RPMI7951 (cell line): ENCODE measurements at regions not wholly inside any gene's neighbourhood (a gene's known extent, or its start where the extent isn't known, plus 50 kb on each side); places are given as distances from the start of the nearest gene placed in this dataset.
"Not testable (repeated sequence)": the region's sequence is repeated elsewhere in the genome, so short reads cannot be mapped to it uniquely, and the experiment has no call there.

Experiments
- DNase-seq: peaks from one replicate; pipeline ENCODE4 v3.0.0-alpha.2; 2012; ENCODE audit warnings: low read depth

DNA sequence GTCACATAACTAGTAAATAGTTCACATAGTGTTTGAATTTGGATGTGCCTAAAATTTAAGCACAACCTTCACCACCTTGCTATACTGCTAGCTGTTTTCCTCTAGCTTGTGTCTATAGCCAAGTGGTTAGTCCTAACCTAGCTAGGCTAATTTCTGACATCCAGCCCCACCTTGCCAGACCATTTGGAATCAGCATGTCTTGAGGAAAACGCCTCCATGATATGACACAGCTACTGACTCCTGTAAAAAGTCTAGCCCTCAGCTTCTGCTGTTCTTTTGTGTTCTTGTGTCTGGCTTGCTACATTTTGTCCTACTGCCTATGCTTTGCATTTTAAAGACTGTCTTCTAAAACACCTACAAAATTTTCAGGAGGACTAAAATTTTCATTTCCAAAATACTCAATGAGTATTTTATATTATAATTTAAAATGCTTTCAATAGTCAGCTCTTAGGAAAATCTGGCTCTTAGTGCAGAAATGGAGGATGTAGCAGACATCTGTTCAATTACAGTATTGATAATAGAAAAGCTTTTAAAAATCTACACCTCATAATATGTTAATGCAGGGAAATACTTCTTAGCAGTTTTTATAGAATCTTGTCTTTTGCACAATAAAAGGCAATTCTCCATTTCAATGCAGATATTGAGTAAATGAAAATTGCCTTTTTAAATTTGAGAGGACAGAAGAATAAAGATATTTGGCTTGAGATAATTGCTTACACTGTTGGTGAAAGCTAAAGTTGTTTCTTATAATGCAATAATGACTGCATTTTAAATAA lies 160.8 kb upstream of the APP start:
- no peak for DNase-seq

DNA sequence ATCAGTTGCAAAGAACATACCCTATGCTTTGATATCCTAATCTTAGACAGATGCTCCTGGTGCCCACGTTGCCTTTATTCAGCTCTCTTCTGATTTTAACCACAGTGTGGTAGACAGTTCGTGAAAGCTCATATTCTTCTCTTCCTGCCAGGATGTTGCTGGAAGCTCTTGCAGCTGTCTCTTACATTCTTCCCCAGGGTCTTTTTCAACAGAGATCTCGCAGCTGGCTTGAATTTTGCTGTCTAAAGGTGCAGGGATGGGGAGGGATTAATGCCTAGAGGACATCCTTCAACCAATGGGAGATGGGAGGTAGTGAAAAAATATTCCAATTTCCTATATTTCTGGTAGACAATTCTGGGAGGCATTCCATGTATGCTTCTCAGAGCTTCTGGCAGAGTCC lies 150.0 kb upstream of the APP start:
- DNase-seq: no peak

DNA sequence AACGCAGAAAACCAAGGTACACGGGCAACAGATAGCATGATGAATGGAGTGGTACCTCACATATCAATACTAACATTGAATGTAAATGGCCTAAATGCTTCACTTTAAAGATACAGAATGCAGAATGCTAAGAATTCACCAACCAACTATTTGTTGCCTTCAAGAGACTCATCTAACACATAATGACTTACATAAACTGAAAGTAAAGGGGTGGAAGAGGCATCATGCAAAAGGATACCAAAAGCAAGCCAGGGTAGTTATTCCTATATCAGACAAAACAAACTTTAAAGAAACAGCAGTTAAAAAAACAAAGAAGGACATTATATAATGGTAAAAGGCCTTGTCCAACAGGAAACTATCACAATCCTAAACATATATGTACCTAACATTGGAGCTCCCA lies 137.1 kb upstream of the APP start:
- DNase-seq: no peak

DNA sequence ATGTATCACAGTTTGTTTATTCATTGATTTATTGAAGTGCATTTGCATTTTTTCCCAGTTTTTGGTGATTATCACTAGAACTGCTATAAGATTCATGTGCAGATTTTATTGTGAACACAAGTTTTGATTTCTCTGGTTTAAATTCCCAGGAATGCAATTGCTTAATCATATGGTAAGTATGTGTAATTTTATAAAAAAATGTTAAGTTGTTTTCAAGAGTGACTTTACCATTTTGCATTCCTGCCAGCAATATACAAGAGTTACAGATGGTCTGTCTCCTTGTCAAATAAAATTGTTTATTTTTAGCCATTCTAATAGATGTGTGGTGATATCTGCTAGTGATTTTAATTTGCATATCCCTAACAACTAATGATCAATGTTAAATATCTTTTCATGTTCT lies 127.3 kb upstream of the APP start:
- DNase-seq: no peak

DNA sequence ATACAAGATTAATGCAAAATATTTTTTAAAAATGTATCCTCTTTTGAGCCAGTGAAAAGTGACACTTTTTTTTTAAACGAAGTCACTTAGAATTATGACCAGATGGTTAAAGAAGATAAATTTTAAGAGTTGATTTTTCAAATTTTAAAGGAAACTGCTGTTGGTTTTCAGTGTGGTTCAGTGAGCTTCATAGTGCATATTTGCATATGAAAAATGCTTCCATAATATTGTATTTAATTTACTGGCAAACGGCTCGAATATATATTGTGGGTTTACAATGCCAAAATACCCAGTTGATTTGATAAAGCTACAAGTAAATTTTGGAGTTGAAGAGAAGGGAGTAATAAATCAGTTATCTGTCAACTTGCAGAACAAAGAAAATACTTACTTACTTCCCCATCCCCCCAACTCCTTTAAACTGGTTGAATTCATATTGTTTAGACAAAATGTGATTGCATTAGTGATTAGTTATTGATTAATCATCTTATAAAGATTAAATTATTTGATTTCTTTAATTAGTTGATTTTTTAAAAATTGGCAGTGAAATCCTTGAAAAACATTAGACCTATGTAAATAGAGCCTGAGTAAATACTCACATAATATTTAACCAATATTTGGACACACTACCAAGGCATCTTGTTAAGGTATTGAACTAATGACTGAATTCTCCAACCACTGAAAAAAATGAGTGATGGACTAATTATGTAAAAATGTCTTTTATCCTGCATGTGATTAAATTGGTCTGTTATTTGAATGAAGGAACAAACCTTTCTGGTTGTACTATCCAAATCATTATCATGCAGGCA lies 122.8 kb upstream of the APP start:
- DNase-seq: no peak

DNA sequence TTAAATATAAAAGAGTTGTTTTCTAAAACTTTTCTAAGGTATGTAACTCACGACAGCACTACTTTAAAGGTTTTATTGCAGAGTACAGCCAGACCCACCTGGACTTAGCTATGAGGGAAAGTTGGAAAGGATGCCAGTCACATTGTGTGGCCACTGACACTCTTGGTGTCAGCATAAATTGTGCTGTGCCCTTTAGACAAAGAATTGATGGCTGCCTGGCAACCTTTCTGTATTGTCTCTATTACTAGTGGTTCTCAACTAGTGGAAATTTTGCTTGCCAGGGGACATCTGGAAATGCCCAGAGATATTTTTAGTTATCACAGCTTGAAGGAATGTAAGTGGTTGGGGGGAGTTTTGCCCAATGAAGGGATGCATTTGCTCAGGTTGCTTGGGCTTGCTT lies 117.5 kb upstream of the APP start:
- no peak for DNase-seq

DNA sequence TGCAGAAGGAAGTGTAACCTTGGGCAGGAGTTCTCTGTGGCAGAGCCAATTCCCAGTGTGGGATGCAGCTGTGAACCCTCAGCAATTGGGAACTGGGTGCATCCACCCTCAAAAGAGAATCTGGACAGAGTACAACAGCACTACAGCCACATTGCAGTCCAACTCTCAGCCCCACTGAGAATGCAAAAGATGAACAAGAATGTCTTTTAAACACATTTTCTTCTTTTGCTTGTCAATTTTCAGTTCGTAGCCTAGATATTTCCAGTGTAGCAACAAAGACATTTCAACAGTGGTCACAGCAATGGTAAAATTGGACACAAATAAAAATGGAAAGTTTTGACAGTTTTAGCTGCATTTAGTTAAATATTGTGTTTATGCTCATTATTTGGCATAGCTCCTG lies 114.0 kb upstream of the APP start:
- no peak for DNase-seq

DNA sequence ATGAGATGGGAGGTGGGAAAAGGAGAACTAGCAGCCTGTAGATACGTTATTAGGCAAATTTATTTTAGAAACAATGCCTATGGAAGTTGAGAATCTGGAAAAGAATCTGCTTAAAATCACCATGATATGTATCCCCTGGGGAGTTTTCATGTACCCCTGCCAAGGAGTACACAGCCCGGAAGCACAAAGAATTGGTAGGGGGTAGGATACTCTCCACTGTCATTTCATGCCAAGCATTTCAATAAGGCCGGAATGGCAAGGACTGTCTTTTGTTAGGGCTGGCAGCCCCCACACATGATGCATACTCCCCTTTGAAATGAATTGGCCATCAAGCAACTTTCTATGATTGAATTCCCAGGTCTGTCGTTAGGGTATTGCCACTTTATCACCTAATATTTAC lies 111.5 kb upstream of the APP start:
- no peak for DNase-seq

DNA sequence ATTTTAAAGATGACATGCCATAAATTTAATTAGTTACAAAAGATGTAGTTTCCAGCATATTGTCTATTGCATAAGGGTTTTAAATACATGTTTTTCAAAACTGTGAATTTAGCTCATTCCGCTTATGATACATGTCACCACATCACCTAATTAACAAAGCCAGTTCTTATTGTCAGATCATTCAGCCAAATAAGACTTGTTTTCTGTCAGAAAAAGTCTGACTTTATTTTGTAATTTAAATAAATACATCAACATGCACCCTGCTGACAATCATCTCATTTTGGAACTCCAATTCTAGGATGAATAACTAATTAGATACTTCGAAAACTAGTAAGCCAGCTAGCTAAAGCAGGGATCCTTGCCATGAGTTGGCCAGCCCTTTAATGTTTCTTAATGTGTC lies 110.9 kb upstream of the APP start:
- DNase-seq: no peak

DNA sequence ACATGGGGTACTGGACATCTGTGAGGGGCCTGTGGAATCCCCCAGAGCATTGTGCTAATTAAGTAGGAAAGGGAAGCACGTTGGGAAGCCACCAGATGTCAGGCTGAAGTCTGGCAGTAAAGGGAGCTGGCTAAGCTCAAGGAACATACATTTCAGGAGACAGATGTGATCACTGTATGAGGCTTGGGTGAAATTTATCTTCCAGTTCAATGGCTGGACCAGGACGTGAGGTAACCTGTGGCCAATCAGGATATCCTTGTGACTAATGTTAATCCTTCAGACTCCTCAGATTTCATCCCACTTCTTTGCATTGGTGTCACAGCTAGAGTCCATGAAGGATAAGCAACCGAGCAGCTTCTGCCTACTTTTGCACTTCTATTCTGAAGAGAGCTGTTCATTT lies 110.2 kb upstream of the APP start:
- DNase-seq: no peak

DNA sequence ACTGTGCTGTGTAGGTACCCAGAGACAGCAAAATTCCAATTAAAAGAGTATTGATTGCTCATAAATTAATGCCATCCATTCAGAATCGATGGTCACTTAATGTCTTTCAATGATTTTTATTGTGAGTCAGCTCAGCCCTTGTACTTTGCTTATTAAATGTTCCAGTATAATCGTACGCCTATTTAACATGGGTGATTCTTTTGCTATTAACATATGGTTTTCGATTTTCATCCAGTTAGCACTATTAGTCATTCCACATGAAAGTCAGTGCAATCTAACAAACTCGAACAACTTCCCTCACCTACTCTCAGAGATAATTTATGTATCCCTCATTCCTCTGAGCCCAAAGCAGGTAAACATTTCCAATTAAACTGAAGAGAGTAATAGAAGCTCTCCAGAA lies 109.6 kb upstream of the APP start:
- DNase-seq: no peak

DNA sequence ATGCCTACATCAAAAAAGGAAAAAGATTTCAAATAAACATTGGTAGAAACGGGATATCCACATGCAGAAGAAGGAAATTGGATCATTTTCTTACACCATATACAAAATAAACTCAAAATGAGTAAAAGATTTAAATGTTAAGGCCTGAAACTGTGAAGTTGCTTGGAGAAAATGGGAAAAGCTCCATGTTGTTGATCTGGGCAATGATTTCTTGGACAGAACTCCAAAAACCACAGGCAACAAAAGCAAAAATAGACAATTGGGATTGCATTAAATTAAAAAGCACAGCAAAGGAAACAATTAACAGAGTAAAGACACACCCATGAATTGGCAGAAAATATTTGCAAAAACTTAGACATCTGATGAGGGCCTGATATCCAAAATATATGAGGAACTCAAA lies 105.2 kb upstream of the APP start:
- no peak for DNase-seq

DNA sequence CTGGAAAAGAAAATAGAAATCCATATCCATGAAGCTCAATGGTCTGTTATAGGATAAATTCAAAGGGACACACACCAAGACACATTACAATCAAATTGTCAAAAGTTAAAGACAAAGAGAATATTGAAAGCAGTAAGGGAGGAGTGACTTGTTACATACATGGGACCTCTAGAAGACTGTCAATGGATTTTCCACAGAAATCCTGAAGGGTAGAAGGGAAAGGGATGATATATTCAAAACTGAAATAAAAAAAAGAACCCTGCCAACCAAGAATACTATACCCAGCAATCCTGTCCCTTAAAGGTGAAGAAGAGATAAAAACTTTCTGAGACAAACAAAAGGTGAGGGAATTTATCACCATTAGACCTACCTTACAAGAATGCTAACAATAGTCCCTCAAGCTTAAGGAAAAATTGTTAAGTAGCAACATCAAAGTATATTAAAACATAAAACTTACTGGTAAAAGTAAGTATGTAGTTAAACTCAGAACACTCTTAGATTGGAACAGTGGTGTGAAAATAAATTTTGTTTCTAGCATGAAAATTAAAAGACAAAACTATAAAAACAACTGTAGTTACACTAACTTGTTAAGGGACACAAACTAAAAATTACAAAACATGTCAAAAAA lies 103.2 kb upstream of the APP start:
- no peak for DNase-seq

DNA sequence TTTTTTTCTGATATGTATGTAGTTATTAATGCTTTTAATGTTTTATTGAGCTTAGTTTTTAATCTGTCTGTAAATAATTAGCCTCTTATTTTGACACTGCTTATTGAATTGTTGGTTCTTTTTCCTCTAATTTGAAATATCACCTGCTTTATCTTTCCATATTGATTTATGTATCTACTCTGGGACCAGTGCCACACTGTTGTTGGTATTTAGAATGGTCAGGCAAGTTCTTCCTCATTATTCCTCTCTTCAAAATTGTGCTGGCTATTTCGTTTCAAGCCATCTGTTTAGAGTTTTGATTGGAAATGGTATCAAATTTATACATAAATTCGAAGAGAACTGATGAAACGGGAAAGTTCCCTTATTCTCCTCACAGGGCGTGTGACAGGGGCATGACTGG lies 96.8 kb upstream of the APP start:
- no peak for DNase-seq

DNA sequence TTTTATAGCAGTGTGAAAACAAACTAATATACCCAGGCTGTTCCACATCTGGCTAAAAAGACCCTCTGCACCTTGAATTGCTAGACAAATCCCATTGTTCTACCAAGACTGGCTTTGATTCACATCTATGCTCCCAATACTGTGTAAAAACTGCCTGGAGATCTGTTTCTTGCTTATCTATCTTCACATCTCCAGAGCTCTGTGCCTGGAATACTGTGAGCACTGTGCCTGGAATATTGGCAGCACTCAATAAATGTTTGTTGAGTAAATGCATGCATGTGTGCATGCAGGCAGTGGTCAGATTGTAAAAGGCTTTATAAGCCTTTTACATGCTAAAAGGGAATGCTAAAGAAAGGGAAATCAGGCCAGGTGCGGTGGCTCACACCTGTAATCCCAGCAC lies 75.5 kb upstream of the APP start:
- no peak for DNase-seq

DNA sequence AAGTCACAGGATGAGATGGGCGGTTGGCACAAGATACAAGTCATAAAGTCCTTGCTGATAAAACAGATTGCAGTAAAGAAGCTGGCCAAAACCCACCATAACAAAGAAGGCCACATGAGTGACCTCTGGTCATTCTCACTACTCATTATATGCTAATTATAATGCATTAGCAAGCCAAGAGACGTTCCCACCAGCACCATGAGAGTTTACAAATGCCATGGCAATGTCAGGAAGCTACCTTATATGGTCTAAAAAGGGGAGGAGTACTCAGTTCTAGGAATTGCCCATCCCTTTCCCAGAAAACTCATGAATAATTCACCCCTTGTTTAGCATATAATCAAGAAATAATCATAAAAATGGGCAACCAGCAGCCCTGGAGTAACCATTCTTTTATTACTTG lies 74.9 kb upstream of the APP start:
- no peak for DNase-seq

DNA sequence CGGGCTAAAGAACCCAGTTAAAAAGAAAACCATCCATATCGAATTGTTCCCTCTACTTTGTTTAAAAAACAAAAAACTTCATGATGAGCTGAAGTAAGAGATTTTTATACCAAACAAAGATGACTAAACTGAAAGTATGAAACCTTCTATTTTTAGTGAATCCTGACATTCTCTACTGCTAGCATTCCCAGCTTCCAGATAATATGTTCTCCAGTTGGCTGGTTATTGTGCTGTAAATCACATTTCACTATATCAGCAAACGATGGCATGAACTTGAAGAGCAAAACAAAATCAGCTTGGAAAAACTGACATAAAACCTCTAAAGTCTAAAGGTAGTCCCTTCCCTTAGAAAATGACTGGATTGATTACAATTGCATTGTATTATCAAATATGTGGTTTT lies 68.1 kb upstream of the APP start:
- no peak for DNase-seq

DNA sequence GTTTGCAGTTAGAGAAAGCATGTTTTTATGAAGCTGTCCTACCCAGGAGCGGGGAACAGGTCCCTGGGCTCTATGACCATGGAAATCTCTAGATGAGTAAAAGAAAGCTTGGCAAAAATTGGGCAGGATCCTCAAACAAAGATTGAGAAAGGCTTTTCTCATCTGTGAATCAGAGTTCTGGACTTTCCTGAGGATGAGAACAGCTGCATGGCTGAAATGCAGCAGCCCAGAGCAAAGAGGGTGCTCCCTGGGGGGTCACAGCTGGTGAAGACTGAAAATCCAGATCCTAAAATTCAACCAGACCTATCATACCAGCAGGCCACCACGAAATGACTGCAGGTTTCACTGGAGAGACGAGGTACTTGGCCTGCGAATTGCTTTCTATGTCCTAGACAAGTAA lies 65.7 kb upstream of the APP start:
- DNase-seq: no peak

DNA sequence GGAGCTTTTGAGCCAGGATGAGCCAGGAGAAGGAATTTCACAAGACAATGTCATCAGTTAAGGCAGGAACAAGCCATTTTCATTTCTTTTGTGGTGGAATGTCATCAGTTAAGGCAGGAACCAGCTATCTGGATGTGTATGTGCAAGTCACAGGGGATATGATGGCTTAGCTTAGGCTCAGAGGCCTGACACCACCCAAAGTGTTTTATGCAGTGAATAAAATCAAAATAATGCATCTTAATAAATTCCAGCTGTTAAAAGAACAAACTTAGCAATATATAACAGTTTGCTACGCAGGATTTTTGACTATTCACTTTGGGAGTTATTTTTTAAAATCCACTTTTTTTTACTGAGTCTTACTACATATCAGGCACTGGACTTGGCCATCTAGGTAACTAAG lies 62.7 kb upstream of the APP start:
- not testable (repeated sequence) for DNase-seq

DNA sequence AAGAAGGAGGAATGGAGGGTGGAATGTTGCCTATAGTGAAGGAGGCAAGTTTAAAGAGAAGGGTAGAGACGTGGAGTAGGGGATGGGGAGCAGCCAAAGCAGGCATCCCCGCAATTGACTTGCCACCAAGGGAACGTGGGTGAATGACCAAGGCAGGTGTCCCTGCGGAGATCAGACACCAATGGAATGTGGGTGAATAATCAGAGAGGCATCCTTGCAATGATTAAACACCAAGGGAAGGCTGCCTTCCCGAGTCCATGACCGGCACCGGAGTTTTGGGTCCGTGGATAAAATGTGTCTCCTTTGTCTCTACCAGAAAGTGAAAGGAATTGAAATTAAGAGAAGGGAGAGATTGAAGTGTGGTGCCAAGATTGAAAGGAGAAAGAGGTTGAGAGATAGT lies 61.9 kb upstream of the APP start:
- DNase-seq: not testable (repeated sequence)

DNA sequence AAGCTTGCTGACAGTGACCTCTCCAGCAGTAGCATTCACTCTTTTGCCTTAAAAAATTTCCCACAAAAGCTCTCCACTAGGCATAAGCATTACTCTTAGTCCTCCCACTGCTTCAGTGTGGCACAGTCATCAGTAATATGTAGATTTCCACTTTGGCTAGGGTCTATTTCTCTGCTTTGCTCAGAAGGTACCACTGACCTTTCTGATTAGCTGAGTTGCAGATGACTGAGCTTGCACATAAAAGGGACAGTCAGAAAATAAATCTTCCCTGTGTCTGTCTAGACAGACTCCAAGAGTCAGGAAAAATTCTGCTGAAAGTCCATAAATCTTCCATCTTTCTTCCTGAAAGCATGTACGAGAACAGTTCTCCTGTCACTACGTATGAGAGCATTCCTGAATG lies 56.6 kb upstream of the APP start:
- DNase-seq: no peak

DNA sequence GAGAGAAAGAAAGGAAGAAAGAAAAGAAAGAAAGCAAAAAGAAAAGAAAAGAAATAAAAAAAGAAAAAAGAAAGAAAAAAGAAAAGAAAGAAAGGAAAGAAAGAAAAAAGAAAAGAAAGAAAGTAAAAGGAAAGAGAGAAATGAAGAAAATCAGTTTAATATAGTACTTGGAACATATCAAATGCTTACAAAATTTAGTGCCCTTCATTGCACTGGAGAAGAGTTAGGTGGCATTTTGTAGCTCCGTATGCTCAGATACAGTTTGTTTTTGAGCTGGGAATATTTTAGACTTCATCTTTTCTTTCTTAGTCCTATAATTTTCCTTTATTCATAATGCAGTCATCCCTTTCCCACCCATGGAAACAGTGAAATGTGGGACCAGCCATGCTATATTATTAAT lies 56.2 kb upstream of the APP start:
- no peak for DNase-seq

DNA sequence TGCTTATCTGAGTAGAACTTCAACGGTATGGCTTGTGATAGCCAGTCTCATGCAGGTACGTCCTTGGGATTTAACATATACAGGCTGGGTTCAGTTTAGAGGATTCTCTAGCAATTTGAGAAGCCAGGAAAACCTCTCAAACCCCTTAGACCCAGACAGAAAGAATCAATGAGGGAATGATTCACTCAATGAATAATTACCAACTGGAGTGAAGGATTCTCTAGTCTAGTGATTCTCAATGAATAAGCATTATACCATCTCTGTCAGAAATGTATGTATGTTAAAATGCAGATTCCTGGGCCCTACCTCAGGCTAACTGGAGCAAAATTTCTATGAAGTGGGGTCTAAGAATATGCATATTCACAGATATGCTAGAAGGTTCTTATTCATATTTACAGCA lies 54.5 kb upstream of the APP start:
- no peak for DNase-seq
